ENCODE measurements at regions not wholly inside any gene's neighbourhood (a gene's known extent, or its start where the extent isn't known, plus 50 kb on each side); places are given as distances from the start of the nearest gene placed in this dataset.
A peak's percentile ranks its signal among the peaks of the same experiment; 100 is the strongest.

- no peak for DNase-seq
These were observed 452.3 kb downstream of the CNTNAP4 start for GRCh38 chr16:76729525-76729924.

GRCh38 chr16:76732894-76733293, 455.7 kb downstream of the CNTNAP4 start:
- no peak for DNase-seq

- DNase-seq: no peak
These were observed 449.4 kb upstream of the MON1B start for GRCh38 chr16:76741623-76742022.

- peak; percentile 75 for DNase-seq
These were observed 442.3 kb upstream of the MON1B start for GRCh38 chr16:76748461-76749348.

GRCh38 chr16:76749780-76750375, 441.1 kb upstream of the MON1B start:
- DNase-seq: no peak

- DNase-seq: no peak
These were observed 435.5 kb upstream of the MON1B start for GRCh38 chr16:76755496-76755895.

GRCh38 chr16:76756423-76756822, 434.6 kb upstream of the MON1B start:
- DNase-seq: no peak

- DNase-seq: no peak
These were observed 434.0 kb upstream of the MON1B start for GRCh38 chr16:76756951-76757350.

GRCh38 chr16:76766538-76766937, 424.5 kb upstream of the MON1B start:
- no peak for DNase-seq

GRCh38 chr16:76768316-76768715, 422.7 kb upstream of the MON1B start:
- no peak for DNase-seq

GRCh38 chr16:76768948-76769347, 422.0 kb upstream of the MON1B start:
- DNase-seq: no peak

GRCh38 chr16:76771216-76771615, 419.8 kb upstream of the MON1B start:
- DNase-seq: no peak

- DNase-seq: no peak
These were observed 413.1 kb upstream of the MON1B start for GRCh38 chr16:76777721-76778465.

GRCh38 chr16:76780556-76780955, 410.4 kb upstream of the MON1B start:
- no peak for DNase-seq

- no peak for DNase-seq
These were observed 406.5 kb upstream of the MON1B start for GRCh38 chr16:76784530-76784929.

GRCh38 chr16:76787394-76787793, 403.6 kb upstream of the MON1B start:
- no peak for DNase-seq

- no peak for DNase-seq
These were observed 399.8 kb upstream of the MON1B start for GRCh38 chr16:76791151-76791550.

- no peak for DNase-seq
These were observed 394.6 kb upstream of the MON1B start for GRCh38 chr16:76796416-76796815.

GRCh38 chr16:76796978-76797377, 394.0 kb upstream of the MON1B start:
- no peak for DNase-seq

- DNase-seq: no peak
These were observed 393.5 kb upstream of the MON1B start for GRCh38 chr16:76797457-76797856.

GRCh38 chr16:76800196-76800595, 390.8 kb upstream of the MON1B start:
- DNase-seq: no peak

GRCh38 chr16:76801357-76801756, 389.6 kb upstream of the MON1B start:
- DNase-seq: no peak

GRCh38 chr16:76816475-76816874, 374.5 kb upstream of the MON1B start:
- DNase-seq: no peak

Data from NCI-H1694 (cell line).